ENCODE measurements at regions not wholly inside any gene's neighbourhood (a gene's known extent, or its start where the extent isn't known, plus 50 kb on each side); places are given as distances from the start of the nearest gene placed in this dataset.
"Not testable (repeated sequence)": the region's sequence is repeated elsewhere in the genome, so short reads cannot be mapped to it uniquely, and the experiment has no call there.

DNA sequence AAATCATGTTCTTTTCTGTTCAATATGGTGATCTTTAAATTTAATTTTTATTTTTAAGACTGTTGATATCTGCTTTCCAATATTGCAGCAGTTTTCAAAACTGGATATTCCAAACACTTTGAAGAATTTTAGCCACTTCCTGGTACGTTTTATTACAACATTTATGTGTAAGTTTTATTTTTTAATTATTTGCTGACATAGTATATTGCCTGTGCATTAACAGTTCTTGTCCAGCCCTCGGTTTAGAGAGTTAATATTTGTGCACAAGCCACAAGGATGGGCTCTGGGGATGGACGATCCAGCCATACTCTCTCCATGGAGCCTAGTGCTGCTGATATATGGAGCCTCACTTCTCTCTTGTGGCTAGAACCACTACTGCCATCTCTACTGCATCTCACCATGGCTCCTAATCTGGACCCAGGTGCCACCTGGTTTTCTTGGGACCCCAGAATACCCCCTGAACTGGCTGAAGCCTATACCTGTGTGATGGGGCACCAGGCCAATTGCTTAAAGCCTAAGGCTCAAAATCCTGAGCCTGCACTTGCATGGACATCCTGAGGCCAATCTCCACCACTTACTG lies 262.5 kb downstream of the RASSF9 start:
- no peak for DNase-seq (ENCODE audit: low read depth)

DNA sequence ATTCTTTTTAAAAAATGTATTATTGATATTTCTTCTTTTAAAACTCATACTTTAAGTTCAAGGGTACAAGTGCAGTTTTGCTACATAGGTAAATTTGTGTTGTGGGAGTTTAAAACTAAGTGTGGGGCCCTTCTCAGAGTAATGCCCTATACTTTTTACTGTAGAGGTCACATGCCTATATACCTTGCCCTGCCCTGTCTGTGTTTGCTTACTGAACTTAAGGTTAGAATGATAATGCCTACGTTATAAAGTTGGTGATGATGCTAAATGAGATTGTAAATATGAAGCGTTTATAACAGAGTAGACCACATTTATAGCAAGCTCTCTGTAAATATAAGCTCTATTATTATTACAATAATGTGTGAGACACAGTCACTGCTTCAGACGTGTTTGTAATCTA lies 261.9 kb downstream of the RASSF9 start:
- no peak for DNase-seq (ENCODE audit: low read depth)

DNA sequence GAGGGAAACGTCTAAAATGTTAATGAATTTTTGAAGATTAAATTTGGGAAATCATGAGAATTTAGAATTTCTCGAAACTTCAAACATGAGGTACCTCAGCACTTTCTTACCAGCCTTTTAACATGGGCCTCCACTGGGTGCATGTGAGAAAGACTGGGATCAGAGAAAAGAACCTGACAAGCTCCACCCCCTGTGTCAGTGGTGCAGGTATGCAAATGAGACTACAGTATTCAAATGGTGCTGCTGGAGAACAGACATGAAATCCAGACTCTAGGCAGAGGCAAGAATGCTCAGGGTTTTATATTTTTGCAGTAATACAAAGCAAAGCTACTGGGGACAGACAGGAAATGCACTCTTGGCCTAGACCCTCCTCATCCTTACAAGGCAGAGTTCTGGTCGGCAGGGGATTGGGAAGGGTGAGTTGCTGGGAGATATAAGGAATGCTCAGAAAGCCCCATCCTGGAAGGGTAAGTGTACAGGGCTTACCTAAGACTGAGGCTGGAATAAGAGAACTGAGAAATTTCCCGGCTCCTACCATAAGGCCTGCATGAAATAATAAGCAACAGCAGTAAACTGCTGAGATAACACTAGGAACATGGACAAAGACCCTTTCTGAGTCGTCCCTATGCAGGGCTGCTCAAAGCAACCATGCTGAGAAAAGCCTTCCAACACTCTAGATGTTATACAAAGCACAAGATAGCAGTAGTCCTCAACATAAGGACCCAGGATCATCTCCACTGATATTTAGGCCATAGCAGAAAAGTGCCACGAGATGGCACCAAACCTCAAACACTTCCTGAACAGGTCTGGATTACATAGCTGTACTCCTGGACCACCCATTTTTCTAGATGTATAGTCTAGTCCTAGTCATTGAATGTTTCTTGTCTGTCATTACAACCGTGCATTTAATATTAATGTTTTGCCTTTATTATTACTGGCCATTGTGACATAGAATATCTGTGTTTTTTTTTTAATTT lies 260.8 kb downstream of the RASSF9 start:
- DNase-seq (ENCODE audit: low read depth) = peak; percentile 49

GRCh38 chr12:85580562-85581168 lies 255.5 kb downstream of the RASSF9 start:
- DNase-seq (ENCODE audit: low read depth) = no peak

- no peak for DNase-seq (ENCODE audit: low read depth)
Measured at GRCh38 chr12:85587158-85587557, 249.1 kb downstream of the RASSF9 start.

DNA sequence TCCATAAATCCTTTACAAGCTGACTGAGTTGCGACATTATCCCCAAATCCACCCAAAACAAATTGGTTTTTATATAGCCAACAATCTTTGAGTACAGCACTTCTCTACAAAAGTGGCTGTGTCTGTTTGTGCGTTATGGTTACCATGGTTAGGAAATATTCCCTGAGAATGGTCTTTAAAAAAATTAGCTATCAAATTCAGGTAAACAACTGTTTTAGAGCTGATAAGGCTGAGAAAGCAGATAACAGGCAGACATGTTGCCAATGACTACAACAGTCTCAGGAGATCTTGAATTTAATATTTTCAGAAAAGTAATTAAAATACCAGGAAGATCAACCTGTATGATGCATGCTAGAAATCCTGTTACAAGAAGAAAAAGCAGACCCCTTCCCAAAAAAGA lies 248.0 kb downstream of the RASSF9 start:
- no peak for DNase-seq (ENCODE audit: low read depth)

DNA sequence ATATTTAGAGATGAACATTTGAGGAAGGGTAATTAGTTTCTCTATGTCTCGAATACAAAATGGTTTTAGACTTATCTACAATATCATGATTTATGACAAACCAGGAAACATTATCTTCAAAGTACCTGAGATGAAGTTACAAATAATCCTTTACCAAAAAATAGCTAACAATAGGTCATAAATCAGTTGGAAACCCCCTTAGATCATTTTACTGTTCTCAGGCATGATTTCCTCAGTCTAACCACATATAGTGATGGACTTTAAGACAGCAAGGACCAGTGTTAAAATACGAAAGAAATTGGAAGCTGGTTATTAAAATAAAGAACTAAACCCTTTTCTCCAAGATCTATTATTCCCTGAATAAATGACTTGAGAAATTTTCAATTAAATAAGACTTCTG lies 235.4 kb downstream of the RASSF9 start:
- DNase-seq (ENCODE audit: low read depth) = no peak

DNA sequence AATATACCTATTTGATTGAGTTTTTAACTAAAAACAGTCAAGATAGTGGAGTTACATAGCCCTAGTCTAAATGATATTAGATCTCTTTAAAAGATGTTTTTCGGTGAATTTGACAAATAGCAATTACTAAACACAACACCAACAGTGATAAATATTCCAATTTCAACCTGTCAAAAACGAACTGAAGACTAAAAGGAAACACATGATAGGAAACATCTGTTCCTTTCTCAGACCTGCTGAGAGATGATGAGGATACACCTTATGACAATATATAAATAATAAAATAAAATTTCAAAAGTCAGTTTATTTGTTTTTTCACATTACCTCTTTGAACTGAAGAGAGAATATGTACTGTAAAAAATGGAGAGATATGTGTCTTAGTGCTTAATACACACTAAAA lies 232.7 kb downstream of the RASSF9 start:
- DNase-seq (ENCODE audit: low read depth) = no peak

GRCh38 chr12:85606455-85606854 lies 229.8 kb downstream of the RASSF9 start:
- no peak for DNase-seq (ENCODE audit: low read depth)

DNA sequence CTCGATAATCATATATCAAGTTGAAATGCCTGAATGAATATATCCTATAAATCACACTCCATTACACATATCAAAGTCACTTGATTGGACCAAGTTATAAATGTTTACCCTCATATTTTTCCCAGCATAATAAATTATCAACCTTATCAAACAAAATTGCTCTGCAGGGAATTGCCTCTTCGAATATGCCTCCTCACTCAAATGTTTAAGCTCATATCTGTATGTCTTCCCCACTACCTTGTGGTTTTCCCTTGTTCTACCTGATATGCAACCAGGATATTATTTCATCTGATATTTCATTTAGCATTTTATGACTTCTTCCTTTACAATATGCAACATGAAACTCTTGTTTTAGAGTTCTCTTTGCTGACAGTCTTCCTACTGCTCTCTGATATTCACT lies 226.4 kb downstream of the RASSF9 start:
- DNase-seq (ENCODE audit: low read depth) = no peak

DNA sequence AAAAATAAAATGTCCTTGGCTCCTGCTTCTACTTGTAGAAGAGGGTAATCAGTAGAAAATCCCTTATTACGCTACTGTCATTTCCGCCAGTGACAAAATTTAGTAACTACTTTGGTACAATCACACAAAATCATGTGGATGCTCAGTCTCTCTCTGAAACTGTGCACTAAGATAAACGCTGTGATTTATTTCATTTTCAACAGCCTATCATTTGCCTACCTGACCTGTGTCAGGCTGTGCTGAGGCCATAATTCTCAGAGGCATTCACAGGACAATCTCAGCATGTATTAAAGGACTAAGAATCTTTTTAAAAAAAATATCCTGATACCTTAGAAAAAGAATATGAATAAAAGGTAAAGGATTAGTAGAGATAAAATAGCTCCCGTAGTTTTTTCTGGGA lies 226.0 kb downstream of the RASSF9 start:
- no peak for DNase-seq (ENCODE audit: low read depth)

DNA sequence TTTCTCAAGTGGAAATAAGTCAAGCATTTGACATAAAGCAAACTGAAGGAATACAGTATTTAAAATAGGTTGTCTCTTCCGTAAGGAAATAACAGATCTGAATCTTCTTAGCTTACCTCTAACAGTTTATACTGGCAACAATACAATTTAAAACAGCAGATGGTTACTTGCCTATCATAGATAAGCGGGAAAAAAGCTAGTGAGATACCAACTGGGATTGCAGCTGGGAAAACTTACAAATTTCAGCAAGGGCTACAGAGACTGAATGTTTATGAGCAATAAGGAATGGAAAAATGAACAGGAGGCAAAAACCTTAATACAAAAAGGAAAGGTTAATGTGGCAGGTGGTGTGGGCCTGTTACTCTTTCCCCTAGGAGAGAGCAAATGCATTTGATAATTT lies 220.0 kb downstream of the RASSF9 start:
- DNase-seq (ENCODE audit: low read depth) = no peak

- DNase-seq (ENCODE audit: low read depth) = no peak
Measured at GRCh38 chr12:85617307-85618091, 218.7 kb downstream of the RASSF9 start.

DNA sequence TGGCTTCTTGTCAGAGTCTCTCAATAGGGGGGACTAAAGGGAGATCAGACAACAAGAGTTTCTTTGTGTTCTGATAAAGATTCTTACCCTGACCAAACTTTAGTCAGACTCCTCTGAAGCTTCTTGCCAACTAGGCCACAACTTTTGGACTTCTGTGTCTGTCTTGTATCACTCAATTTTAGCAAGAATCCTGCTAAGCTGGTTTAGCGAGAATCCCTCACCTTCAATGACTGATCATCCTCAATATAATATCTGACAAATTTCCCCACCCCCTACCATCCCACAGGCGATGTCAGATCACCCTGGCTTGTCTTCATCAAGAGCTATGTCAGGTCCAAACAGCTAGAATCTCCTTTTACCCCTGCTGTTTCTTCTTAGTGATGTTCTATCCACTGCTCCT lies 215.2 kb downstream of the RASSF9 start:
- no peak for DNase-seq (ENCODE audit: low read depth)

- no peak for DNase-seq (ENCODE audit: low read depth)
Measured at GRCh38 chr12:85623763-85624162, 212.4 kb downstream of the RASSF9 start.

GRCh38 chr12:85625467-85625866 lies 210.7 kb downstream of the RASSF9 start:
- DNase-seq (ENCODE audit: low read depth) = no peak

- DNase-seq (ENCODE audit: low read depth) = peak; percentile 75
Measured at GRCh38 chr12:85626001-85626783, 210.0 kb downstream of the RASSF9 start.

GRCh38 chr12:85626784-85627171 lies 209.4 kb downstream of the RASSF9 start:
- DNase-seq (ENCODE audit: low read depth) = no peak

DNA sequence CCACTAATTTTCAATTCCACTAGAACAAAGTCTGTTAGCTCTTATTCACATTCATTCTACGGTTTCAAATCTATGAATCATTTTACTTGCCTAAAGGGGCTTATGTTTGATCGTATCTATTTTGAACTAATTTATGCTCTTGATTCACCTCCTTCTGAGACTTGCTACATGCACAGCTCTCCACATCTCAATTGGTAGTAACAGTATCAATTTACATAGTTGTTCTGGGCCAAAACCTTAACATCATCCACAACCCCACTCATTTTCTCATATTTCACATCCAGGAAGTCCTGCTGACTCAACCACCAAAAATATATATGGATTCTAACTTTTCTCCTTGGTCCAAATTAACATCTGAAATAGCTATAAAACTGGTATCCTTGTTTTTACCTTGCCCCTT lies 208.6 kb downstream of the RASSF9 start:
- DNase-seq (ENCODE audit: low read depth) = peak; percentile 86

DNA sequence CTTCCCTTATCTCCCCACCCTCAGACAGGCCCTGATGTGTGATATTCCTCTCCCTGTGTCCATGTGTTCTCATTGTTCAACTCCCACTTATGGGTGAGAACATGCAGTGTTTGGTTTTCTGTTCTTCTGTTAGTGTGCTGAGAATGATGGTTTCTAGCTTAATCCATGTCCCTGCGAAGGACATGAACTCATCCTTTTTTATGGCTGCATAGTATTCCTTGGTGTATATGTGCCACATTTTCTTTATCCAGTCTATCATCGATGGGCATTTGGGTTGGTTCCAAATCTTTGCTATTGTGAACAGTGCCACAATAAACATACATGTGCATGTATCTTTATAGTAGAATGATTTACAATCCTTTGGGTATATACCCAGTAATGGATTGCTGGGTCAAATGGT lies 207.6 kb downstream of the RASSF9 start:
- DNase-seq (ENCODE audit: low read depth) = not testable (repeated sequence)

DNA sequence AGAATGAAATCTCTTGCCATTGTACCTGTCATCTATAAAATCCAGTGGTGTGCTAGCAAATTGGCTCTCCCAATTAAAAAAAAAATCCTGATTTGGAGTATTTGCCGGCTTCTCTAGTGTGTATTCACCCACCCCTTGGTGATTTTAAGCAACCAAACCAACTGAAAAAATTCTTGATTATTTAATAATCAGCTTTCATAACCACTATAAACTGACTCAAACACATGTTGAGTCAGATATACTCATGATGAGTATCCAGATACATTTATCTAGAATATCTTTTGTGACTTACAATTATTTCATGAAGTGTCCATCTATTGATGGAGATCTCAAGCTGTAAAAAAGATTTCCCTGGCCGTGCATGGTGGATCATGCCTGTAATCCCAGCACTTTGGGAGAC lies 205.4 kb downstream of the RASSF9 start:
- peak; percentile 21 for DNase-seq (ENCODE audit: low read depth)

All from LHCN-M2 (cell line).